HepG2 (cell line): ENCODE measurements at regions not wholly inside any gene's neighbourhood (a gene's known extent, or its start where the extent isn't known, plus 50 kb on each side); places are given as distances from the start of the nearest gene placed in this dataset.

Experiments
- BATF2 ChIP-seq: sonication (generic); formaldehyde crosslinking; IDR thresholded peaks from 2 replicates; pipeline ENCODE4 v1.8.0; 2022; ENCODE audit warnings: mild to moderate bottlenecking, missing genetic modification reagents, moderate library complexity
- PHF20 ChIP-seq: sonication (generic); formaldehyde crosslinking; IDR thresholded peaks from 2 replicates; pipeline ENCODE4 v1.5.0; 2020; ENCODE audit warnings: mild to moderate bottlenecking, missing genetic modification reagents
- PRDM15 ChIP-seq: sonication (generic); formaldehyde crosslinking; IDR thresholded peaks from 2 replicates; pipeline ENCODE4 v1.4.0; 2020; ENCODE audit warnings: missing genetic modification reagents
- STAT6 ChIP-seq: sonication (generic); formaldehyde crosslinking; IDR thresholded peaks from 2 replicates; pipeline ENCODE4 v1.4.0; 2020; ENCODE audit warnings: missing genetic modification reagents, mild to moderate bottlenecking, borderline replicate concordance
- ZC3H4 ChIP-seq: sonication (generic); formaldehyde crosslinking; IDR thresholded peaks from 2 replicates; pipeline ENCODE4 v1.4.0; 2020; ENCODE audit warnings: missing genetic modification reagents, borderline replicate concordance
- ZSCAN21 ChIP-seq: sonication (generic); formaldehyde crosslinking; IDR thresholded peaks from 2 replicates; pipeline ENCODE4 v1.8.0; 2022; ENCODE audit warnings: mild to moderate bottlenecking, missing genetic modification reagents, moderate library complexity, borderline replicate concordance

- TF ChIP-seq PRDM15 (CRISPR knock-in tag) (no peak), ZSCAN21 (CRISPR knock-in tag) (no peak), BATF2 (CRISPR knock-in tag) (no peak), ZC3H4 (CRISPR knock-in tag) (no peak), STAT6 (CRISPR knock-in tag) (no peak), PHF20 (no peak)
These were observed 102.1 kb downstream of the SH3YL1 start (continued) for GRCh38 chr2:161729-162128.
